ENCODE measurements at regions not wholly inside any gene's neighbourhood (a gene's known extent, or its start where the extent isn't known, plus 50 kb on each side); places are given as distances from the start of the nearest gene placed in this dataset.
"Not testable (repeated sequence)": the region's sequence is repeated elsewhere in the genome, so short reads cannot be mapped to it uniquely, and the experiment has no call there.

DNA sequence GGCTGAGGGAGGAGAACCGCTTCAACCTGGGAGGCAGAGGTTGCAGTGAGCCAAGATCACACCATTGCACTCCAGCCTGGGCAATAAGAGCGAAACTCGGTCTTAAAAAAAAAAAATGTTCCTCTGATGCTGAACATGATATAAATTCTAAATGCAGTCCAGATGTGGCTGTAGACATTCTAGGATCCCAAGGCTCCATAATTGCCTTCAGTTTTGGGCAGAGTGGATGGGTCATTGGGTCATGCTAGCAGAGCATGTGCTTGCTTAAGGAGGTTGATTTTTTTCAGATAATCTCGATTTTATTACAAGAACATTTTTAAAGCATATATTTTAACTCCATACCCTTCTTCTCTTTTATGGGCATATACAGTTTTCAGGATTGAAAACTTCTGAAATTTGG, 112.0 kb downstream of the UTRN start:
- DNase-seq: no peak

DNA sequence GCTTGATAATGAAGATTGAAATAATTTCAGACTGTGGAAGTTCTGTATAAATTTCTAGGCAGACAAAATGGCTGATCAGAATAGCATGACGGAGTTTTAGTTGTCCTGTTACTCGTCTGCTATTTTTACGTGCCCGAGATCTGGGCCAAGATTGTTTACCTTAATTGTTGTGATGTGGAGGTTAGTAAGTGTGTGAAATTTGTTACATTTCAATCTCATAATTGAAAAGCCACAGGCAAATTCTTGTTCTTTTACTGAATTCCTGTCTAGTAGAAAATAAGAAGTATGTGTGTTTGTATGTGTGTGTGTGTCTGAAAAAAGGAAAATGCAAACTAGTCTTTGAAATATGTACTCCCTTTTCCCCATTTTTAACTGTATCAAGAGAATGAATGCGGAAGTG, 115.2 kb downstream of the UTRN start:
- no peak for DNase-seq

DNA sequence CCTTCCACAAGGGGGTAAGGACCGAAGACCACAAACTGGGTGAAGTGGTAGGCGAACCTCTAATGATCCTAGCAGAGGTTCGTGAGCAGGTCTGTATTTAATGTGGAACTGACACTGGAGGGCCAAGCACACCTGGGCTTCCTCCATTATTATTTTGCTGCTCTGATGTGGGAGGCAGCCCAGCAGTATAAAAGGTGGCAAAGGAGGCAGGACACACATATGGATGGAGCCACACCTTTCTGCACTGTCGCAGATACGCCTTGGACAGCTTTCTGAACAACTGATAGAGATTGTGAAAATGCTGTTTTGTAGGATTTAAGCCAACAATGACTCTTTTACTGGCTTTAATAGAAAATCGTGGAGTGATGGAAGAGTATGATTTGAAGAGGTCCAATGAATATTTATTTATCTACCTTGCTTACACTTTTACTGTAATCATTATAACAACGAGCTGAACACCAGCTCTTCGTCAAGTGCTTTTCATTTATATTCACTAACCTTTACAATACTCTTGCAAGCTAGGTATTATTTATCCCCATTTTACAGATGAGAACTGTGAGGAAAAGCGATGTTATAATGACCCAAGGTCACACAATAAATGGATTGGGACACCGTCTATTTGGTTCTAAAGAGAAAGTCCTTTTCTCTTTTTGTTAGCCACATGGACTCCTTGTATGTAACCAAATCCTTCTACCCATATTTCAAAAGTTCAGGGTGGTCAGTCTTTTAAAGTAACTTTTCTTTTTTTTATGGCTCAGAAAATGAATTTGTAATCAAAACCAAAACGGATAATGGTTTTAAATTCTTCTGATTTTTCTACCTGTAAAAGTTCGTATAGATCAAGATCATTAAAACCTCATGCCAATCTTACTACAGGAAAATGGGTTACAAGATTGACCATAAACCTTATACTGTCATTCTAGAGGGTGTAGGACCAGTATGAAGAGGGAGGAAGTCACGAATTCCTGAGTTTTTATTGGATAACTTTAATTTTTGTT, 116.9 kb downstream of the UTRN start:
- no peak for DNase-seq

DNA sequence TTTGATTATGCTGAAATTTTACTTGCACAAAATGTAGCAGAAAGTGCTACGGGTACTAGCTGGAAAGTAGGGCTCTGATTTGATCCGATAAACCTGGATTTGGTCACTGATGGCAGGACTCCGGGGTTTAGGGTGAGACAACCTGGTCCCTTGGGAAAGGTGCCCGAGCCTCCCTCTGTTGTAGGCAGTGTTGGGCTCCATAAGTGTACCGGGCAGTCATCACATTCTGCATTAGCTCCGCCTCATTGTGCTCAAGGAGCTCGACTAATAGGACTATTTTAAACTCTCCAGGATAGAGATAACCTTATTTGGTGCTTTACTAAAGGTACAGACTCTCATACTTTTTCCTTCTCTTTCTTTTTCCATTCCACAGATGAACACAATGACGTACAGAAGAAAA, 117.6 kb downstream of the UTRN start:
- DNase-seq: no peak

DNA sequence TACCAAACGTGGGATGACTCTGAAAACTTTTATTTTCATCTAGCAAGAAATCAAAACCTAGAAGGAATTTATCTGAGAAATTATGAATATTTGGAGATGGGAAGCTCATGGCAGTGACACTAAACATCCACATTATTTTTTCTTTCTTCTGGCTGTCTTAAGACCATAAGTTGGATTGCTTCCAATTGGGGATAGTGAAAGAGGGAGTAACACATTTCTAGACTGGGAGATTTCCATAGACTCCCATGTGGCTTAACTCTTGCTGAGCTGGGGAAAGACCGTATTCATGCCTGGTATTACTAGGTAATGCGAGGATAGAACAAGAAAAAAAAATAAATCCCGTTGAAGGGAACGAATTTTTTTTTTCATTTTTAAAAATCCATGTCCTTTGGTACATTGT, 120.0 kb downstream of the UTRN start:
- no peak for DNase-seq

DNA sequence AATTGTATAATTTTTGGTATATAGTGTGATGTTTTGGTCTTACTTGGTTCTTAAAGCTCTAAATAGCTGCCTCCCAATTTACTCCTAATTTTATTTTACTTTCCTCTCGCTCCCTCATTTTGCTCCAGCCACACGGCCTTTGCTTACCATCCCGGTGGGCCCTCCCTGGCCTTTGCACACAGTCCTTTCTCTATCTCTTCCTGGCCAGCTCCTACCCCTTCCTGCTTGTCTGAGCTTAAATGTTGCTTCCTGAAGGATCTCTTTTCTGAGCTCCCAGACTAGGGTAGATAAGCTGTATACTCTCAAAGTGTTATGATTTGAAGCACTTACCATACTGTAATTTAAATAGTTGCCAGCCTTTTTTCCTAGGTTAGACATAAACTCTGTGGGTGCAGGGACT, 121.7 kb downstream of the UTRN start:
- no peak for DNase-seq

DNA sequence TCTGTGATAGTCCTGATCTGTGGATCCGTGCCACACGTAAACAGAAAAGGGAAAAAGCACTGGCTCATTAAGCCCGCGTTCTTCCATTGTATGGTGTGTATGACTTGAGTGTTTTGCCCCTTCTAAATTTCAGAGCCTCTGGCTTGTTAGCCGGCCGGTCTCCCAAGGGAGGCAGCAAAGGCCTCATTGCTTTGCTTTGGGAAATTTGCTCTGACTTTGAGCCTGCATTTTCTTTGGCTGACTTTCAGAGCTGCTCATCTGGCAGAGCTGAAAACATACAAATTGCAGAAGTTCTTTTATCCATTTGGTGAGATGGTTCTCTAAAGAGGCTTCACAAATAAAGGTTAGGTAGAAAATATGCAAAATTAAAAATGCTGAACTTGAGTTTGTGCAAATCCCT, 123.0 kb downstream of the UTRN start:
- DNase-seq: no peak

DNA sequence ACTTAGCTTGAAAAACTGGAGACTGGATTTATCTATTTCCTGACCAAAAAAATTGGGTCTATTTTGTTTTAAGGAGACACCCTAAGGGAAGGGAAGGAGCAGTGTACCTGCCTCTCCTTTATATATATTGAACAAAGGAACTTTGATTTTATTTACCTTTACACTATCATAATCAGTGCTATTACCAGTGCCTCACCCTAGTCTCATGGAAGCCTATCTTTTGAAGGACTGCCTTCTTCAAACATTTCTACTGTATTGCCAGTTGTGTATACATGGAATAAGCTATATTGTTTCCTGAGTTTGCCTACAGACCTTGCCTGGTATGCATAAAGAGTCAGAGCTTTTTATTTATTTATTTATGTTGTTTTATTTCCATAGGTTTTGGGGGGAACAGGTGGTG, 124.9 kb downstream of the UTRN start:
- DNase-seq: no peak

DNA sequence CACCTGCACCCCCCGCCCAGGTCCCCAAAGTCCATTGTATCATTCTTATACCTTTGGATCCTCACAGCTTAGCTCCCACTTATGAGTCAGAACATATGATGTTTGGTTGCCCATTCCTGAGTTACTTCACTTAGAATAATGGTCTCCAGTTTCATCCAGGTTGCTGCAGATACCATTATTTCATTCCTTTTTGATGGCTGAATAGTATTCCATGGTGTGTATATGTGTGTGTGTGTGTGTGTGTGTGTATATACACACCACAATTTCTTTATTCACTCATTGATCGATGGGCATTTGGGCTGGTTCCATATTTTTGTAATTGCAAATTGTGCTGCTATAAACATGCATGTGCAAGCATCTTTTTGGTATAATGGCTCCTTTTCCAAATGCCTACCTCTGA, 125.4 kb downstream of the UTRN start:
- not testable (repeated sequence) for DNase-seq

DNA sequence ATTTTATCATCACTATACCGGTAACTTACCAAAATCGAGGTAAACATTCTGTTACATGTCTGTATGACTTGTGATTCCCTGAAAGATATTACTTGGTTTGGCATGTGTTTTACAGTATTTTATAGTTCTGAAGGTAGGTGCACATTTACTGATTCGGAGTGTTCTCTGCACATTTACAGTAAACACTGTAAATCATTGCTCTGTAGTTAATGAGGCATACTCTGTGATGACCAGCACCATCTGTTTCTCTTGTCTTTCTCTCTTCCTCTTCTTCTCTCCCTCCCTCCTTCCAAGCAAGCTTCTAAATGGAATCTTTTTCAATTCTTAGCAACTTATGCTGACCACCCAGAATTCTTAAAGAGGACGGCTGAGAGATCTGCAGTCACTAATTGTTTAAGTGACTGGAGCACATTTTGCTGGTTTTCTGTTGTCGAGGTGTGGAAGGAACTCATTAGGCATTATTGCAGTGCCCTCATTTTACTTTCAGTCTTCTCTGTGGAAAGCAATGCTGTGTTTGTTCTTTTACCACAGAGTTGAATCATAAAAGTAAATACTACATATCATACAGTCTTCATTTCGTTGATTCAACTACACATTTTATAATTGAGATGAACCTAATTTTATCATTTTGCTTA, 126.5 kb downstream of the UTRN start:
- no peak for DNase-seq

DNA sequence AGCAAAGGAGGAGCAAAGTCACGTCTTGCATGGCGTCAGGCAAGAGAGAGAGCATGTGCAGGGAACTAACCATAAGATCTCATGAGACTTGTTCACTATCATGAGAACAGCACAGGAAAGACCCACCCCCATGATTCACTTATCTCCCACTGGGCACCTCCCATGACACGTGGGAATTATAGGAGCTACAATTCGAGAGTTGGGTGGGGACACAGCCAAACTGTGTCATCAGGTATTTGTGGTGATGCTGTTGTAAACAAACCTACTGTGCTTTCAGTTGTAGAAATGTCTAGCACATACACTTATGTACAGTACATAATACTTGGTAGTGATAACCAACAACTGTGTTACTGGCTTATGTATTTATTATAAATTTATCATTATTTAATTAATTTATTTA, 128.3 kb downstream of the UTRN start:
- DNase-seq: no peak

DNA sequence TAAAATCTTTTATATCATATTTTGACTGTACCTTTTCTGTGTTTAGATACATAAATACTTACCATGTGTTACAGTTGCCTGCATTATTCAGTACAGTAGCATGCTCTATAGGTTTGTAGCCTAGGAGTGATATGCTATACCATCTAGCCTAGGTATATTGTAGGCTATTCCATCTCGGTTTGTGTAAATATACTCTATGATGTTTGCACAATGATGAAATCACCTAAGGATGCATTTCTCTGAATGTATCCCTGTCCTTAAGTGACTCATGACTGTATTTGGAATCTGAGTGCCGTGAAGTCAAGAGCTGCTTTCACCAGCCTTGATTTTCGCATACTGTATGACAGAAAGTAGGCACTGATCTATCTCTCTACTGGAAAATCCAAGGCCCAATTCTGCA, 129.9 kb downstream of the UTRN start:
- DNase-seq: peak; percentile 5

DNA sequence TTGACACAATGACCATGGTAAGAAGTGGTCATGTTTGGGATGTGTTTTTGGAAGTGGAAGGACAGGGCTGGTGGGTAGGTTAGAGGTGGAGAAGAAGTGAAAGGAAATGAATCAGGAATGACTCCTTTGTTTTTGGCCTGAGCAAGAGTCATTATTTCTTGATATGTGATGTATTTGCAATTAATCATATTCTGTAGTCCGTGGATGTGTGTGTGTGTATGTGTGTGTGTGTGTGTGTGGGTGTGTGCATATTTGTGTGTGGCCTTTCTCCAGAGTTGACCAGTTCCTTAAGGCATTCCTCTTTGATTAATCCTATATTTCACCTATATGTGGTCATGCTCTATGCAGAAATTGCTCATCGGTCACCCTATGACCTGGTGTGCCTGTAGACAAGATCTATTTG, 130.7 kb downstream of the UTRN start:
- DNase-seq: no peak

DNA sequence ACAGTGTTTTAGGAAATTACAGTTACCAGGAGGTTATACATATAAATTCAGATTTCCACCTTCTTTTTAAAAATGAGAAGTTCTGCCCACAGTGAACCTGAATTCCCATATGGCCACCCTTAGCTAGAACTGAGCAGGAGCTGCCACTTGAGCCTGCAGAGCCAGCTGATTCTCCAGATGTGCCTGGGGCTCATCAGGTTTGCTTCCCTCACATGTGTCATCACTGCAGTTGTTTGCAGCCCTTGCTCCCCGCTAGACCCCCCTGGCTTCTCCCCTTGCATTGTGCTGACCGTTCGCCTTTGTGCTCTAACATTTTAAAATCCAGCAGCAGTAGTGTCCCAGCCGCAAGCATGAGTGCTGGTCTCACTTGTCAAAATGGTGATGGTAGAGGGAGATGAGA, 131.1 kb downstream of the UTRN start:
- DNase-seq: no peak

DNA sequence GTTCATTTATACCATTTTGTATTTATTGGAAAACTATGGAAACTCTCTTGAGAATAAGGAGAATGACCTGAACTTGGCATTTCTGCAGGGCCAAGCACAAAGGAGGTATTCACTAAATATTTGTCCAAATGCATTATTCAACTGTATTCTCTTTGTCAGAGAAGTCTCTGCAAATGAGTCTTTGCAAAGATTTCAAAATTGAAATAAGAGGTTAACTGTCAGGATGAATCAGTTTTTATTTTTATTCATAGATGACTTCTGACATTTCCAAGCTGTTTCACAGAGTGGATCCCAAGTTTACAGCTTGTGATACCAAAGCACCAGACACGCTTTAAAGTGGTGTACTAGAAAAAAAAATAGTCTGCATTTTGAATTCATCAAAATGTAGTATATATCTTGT, 131.6 kb downstream of the UTRN start:
- no peak for DNase-seq

DNA sequence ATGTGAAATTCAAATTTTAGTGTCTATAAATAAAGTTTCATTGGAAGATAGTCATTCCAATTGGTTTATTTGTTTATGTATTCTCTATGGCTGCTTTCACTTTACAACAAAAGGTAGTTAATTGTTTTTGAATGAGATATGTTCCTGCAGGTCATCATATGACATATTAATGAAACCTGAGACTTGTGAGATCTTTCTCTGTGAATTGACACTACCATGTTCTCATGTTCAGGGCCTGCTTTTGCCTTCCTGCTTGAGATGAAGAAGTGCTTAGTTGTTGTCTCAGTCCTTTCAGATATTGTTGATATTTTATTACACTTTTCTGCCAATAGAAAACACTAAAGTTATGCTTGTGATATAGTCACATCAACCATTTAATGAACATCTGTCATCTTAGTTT, 132.5 kb downstream of the UTRN start:
- no peak for DNase-seq

DNA sequence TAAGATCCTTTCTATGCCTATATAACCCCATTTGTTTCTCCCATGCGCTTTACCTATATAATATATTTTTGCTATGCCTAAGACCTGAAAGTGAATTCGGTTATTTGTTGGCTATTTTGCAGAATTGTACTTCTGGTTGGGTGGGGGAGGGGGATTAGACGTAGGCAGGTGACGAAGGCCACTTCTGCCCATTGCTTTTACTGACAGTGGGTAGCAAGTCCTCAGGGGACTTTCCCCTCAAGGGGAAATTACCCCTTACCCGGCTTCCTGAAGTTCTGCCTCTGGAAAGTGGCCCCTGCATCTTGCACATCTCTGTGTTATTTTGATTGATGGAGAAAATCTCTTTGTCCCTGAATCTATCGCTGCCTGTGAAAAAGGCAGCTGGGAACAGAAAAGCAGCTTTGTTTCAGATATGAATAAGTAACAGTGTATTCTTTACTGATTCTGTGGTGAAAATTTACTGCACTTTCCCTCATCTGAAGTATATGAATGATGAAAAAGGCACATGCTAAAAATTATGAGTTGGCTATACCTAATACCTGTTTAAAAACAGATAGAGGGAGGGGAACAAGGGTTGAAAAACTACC, 133.9 kb downstream of the UTRN start:
- DNase-seq: no peak

DNA sequence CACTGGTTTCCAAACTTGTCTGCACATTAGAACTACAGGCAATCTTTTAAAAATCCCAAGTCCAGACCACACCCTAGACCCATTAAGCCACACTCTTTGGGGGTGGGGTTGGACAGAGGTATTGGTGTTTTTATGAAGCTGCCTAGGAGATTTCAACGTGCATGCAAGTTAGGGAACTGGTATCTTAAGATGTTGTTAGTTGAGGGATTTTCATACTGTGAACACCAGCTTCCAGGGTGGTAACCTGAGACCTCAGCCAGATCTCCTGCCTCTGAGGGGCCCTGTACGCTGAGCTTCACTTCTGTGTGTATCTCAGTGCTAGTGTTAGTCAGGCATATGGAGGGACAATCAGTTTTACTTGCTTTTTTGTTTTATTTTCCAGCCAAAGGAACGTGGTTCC, 138.0 kb downstream of the UTRN start:
- DNase-seq: no peak

DNA sequence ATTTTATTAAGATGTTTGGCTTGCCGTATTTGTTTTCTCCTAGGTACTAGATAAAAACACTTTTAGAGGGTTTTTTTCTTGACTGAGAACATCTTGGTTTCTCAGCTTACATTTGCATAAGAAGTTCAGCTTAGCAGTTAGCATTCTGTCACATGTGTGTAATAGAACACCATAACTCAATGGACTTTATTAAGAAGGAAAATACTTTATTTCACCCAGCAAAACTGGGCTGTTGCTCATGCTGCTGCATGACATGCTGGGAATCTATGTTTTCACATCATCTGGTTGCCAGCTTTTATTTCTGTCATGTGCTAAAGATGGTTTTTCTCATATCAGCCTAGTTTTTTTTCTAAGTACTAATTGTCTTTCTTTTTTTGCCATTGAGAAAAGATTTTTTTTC, 144.6 kb downstream of the UTRN start:
- DNase-seq: no peak

DNA sequence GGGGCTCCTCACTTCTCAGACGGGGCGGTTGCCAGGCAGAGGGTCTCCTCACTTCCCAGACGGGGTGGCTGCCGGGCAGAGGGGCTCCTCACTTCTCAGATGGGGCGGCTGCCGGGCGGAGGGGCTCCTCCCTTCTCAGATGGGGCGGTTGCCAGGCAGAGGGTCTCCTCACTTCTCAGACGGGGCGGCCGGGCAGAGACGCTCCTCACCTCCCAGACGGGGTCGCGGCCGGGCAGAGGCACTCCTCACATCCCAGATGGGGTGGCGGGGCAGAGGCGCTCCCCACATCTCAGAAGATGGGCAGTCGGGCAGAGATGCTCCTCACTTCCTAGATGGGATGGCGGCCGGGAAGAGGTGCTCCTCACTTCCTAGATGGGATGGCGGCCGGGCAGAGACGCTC, 148.3 kb downstream of the UTRN start:
- DNase-seq: not testable (repeated sequence)

DNA sequence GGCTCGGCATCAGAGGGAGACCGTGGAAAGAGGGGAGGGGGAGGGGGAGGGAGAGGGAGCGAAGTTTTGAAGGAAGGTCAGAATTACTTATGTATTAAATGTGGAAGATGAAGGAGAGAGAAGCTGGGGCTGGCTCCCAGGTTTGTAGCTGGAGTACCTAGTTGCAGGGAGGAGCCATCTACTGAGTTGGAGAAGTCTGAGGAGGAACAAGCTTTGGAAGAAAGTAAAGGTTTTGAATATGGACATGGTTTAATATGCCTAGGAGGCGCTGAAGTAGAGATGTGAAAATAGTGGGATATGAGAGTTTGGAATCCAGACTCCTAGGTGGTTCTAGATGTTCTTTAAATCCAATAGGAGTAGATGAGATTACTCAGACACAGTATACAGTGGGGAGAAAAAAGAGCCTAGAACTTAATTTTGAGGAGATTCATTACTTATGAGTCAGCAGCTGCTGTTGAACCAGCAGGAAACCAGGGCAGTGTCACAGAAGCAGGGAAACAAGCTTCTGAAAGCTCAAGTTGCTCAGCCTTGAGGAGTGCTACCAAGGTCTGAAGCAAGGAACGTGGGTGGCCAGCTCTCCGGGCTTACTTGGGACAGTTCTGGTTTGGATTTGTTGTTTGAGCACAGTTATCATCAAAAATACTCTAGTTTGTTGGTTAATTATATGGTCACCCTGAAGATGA, 149.3 kb downstream of the UTRN start:
- no peak for DNase-seq

DNA sequence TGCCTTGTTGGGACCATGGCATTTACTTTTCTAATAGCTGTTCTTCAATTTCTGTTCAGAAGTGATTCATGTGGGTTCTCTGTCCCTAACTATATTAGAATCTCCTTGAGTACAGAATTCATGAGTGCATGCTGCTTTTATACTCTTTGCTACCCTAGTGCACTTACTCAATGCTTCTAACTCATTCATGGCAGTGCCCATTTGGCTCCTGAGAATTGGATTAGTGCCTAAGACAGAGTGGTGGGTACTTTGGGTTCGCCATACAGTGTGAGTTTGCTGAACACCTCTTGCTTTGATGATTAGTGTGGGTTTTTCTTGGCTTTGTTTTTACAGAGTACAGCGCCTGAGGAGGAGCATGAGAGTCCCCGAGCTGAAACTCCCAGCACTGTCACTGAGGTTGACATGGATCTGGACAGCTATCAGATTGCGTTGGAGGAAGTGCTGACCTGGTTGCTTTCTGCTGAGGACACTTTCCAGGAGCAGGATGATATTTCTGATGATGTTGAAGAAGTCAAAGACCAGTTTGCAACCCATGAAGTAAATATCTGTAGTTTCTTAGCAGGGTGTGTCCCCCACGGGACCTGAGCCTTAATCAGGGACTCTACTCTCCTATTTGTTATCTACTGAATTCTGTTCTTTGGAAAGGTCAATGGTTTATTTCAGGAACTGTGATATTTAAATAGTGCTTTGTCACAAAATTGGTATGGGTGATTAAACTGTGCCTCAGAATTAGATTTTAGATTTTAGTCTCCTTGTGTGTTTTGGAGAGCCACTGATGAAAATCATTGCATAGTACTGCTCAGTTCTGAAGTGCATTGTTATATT, 150.7 kb downstream of the UTRN start:
- no peak for DNase-seq

DNA sequence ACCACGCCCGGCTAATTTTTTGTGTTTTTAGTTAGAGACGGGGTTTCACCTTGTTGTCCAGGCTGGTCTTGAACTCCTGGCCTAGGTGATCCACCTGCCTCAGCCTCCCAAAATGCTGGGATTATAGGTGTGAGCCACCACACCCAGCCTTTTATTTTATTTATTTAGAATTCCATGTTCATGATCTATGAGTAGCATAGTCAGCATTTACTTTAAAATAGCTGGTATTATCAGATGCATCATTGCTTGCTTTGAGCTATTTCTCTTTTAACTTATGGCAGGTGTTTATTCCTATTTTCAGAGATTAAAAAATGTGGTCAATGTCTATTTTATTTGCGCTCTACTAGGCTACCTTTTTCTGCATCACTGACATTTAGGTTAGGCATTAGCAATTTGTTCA, 152.0 kb downstream of the UTRN start:
- DNase-seq: no peak

Data from NCI-H2029 treated with DMSO at 0.1 percent for 48 hours (cell line).